ENCODE measurements at regions not wholly inside any gene's neighbourhood (a gene's known extent, or its start where the extent isn't known, plus 50 kb on each side); places are given as distances from the start of the nearest gene placed in this dataset.

DNA sequence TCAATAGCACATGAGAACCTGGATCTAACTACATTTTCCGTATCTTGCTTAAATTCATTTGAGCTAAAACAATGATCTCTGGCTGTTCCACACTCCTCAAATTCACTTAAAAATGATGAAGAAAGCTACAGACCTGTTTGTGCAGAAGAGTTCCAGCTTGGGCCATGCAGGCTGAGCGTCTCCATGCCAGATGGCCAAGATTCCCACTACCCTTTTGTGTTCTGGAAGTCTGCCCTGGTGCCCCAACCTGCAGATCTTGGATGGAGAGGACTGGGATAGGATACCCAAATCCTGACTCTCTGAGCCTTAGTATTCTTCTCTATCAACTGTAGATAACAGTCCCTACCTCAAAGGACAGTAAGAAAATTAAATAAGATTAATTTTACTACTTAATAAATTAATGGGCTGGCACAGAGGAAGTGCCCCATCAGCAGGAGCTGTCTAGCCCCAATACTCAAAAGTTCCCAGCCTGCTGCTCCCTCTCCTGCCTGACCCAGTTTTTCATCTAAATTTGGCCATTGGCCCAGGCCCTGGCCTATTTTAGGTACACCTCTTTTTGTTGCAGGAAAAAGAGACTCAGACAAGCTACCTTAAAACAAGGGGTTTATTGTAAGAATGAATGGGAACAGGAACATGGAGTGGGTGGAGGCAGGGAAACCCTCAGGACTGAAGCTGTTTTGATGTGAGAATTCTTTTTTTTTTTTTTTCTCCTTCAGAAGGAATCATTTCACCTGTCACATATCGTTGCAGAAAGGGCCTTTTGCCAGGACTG is 81.4 kb upstream of the GRK3 start:
- DNase-seq (no peak), ATAC-seq (no peak)
- TF ChIP-seq CTCF (IDR thresholded peaks at IDR 0.05): no peak
- Histone ChIP-seq H3K27ac (no peak overlapping the region), H3K27me3 (ENCODE audit: low read depth) (no peaks in the 10 kb centered on the region), H3K4me1 (peaks cover 1% of the 10 kb centered on the region), H3K4me3 (no peak overlapping the region), H3K9me3 (no peaks in the 10 kb centered on the region), H3K36me3 (no peaks in the 10 kb centered on the region)
- intact Hi-C loops (cut with DNase I): no loop called here

- Histone ChIP-seq H3K4me3 (no peak overlapping the region), H3K36me3 (no peaks in the 10 kb centered on the region), H3K27me3 (ENCODE audit: low read depth) (no peaks in the 10 kb centered on the region), H3K27ac (no peak overlapping the region), H3K9me3 (no peaks in the 10 kb centered on the region), H3K4me1 (peaks cover 7% of the 10 kb centered on the region)
- DNase-seq (no peak), ATAC-seq (no peak)
- no peak for TF ChIP-seq CTCF (IDR thresholded peaks at IDR 0.05)
- intact Hi-C loops (cut with DNase I): no loop called here
Observed at GRCh38 chr22:25483931-25484330, 80.5 kb upstream of the GRK3 start.

GRCh38 chr22:25484521-25485315 is 79.8 kb upstream of the GRK3 start:
- peaks cover 7% of the 10 kb centered on the region for H3K4me1 ChIP-seq
- H3K36me3 ChIP-seq: no peaks in the 10 kb centered on the region
- ATAC-seq (no peak), DNase-seq (no peak)
- H3K27ac ChIP-seq: no peak overlapping the region
- no peak overlapping the region for H3K4me3 ChIP-seq
- no peaks in the 10 kb centered on the region for H3K9me3 ChIP-seq
- intact Hi-C loops (cut with DNase I): no loop called here
- no peak for TF ChIP-seq CTCF (IDR thresholded peaks at IDR 0.05)
- no peaks in the 10 kb centered on the region for H3K27me3 ChIP-seq (ENCODE audit: low read depth)

DNA sequence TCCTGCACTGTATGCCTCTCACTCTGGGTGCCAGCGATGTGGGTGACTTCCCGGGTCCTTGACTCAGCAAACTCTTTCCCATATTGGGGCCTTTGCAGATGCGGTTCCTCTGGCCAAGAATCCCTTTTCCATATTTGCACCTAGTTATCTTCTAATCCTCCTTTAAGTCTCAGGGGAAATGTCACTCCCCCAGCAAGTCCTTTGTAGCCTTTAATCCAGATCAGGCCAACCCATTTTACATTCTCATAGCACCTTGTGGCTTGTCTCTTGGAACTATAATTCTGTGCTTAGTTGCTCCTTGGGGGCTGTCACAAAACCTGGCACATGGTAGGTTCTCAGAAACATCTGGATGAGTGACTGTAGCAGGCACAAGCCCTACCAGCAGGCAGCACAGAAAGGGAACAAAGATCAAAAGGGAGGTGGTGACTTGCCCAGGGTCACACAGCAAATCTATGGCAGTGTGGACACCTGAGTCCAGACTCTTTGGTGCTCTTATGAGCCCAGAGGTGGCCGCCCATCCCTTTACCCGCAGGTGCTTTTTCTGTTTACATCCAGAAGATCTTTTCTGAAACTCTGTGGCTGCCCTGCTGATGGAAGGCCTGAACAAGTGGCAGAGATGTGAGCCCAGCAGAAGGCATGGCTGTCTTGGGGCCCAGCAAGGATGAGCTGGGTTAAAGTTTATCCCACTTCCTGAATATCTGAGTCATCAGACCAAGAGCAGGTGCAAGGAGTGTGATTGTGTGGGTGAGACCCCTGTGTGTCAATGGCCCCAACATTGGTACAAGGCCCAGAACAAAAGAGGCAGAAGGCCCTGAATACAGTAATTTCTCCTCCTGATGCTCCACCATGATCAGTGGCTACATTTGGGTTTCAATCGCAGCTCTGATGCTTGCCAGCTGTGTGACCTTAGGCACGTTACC is 78.6 kb upstream of the GRK3 start:
- no peaks in the 10 kb centered on the region for H3K27me3 ChIP-seq (ENCODE audit: low read depth)
- H3K9me3 ChIP-seq: no peaks in the 10 kb centered on the region
- no peaks in the 10 kb centered on the region for H3K36me3 ChIP-seq
- no peak for DNase-seq
- H3K27ac ChIP-seq: no peak overlapping the region
- no peak for ATAC-seq
- H3K4me3 ChIP-seq: no peak overlapping the region
- peaks cover 7% of the 10 kb centered on the region for H3K4me1 ChIP-seq
- intact Hi-C loops (cut with DNase I): no loop called here
- TF ChIP-seq CTCF (IDR thresholded peaks at IDR 0.05): no peak

- Histone ChIP-seq H3K36me3 (no peaks in the 10 kb centered on the region), H3K9me3 (no peaks in the 10 kb centered on the region), H3K27ac (no peak overlapping the region), H3K27me3 (ENCODE audit: low read depth) (no peaks in the 10 kb centered on the region), H3K4me1 (peaks cover 7% of the 10 kb centered on the region), H3K4me3 (no peak overlapping the region)
- intact Hi-C loops (cut with DNase I): no loop called here
- no peak for TF ChIP-seq CTCF (IDR thresholded peaks at IDR 0.05)
- ATAC-seq (no peak), DNase-seq (no peak)
Observed at GRCh38 chr22:25487508-25487907, 77.0 kb upstream of the GRK3 start.
